RWPE2 (cell line): ENCODE measurements at regions not wholly inside any gene's neighbourhood (a gene's known extent, or its start where the extent isn't known, plus 50 kb on each side); places are given as distances from the start of the nearest gene placed in this dataset.
"Not testable (repeated sequence)": the region's sequence is repeated elsewhere in the genome, so short reads cannot be mapped to it uniquely, and the experiment has no call there.

ENCODE experiments used
- ATAC-seq: fragments of 200-7000 bp; cut with Tn5 transposase; 3 replicates; pipeline ENCODE4 v1.9.1; 2021; ENCODE audit warnings: low read depth
- DNase-seq: peaks from one replicate; pipeline ENCODE4 v3.0.0-alpha.2; 2020; ENCODE audit warnings: low spot score
- H3K27ac ChIP-seq: fragments of 450-650 bp; 2 replicates; pipeline ENCODE4 v1.5.1; 2017; ENCODE audit warnings: mild to moderate bottlenecking; ENCODE audit not compliant: poor library complexity, severe bottlenecking
- H3K27me3 ChIP-seq: fragments of 250-450 bp; sonication (Bioruptor Pico); 2 replicates; pipeline ENCODE4 v1.5.1; 2021; ENCODE audit warnings: mild to moderate bottlenecking, moderate library complexity; ENCODE audit not compliant: insufficient read depth, poor library complexity, severe bottlenecking
- H3K36me3 ChIP-seq: fragments of 250-450 bp; sonication (Bioruptor Pico); 2 replicates; pipeline ENCODE4 v1.5.1; 2020; ENCODE audit warnings: low read depth, mild to moderate bottlenecking, moderate library complexity
- H3K4me1 ChIP-seq: fragments of 250-450 bp; sonication (Bioruptor Pico); 2 replicates; pipeline ENCODE4 v1.5.1; 2021; ENCODE audit warnings: mild to moderate bottlenecking, moderate library complexity; ENCODE audit not compliant: insufficient read depth, poor library complexity, severe bottlenecking
- H3K4me3 ChIP-seq: fragments of 250-450 bp; sonication (Bioruptor Pico); 2 replicates; pipeline ENCODE4 v1.5.1; 2021; ENCODE audit warnings: mild to moderate bottlenecking, moderate library complexity; ENCODE audit not compliant: severe bottlenecking
- H3K9me3 ChIP-seq: fragments of 250-450 bp; sonication (Bioruptor Pico); 2 replicates; pipeline ENCODE4 v1.5.1; 2021; ENCODE audit warnings: mild to moderate bottlenecking, moderate library complexity; ENCODE audit not compliant: severe bottlenecking
- CTCF ChIP-seq: fragments of 450-650 bp; IDR thresholded peaks from one replicate; pipeline ENCODE4 v1.5.1; 2017; ENCODE audit warnings: mild to moderate bottlenecking, moderate library complexity; ENCODE audit not compliant: poor library complexity, severe bottlenecking

GRCh38 chr17:30716461-30717290, 107.8 kb downstream of the CRLF3 start:
- no peak for TF ChIP-seq CTCF
- Histone ChIP-seq H3K9me3 (no peaks in the 10 kb centered on the region), H3K4me3 (no peak overlapping the region), H3K27me3 (no peaks in the 10 kb centered on the region), H3K36me3 (no peaks in the 10 kb centered on the region), H3K4me1 (no peaks in the 10 kb centered on the region), H3K27ac (no peak overlapping the region)
- no peak for ATAC-seq
- DNase-seq, result peak; percentile 36

DNA sequence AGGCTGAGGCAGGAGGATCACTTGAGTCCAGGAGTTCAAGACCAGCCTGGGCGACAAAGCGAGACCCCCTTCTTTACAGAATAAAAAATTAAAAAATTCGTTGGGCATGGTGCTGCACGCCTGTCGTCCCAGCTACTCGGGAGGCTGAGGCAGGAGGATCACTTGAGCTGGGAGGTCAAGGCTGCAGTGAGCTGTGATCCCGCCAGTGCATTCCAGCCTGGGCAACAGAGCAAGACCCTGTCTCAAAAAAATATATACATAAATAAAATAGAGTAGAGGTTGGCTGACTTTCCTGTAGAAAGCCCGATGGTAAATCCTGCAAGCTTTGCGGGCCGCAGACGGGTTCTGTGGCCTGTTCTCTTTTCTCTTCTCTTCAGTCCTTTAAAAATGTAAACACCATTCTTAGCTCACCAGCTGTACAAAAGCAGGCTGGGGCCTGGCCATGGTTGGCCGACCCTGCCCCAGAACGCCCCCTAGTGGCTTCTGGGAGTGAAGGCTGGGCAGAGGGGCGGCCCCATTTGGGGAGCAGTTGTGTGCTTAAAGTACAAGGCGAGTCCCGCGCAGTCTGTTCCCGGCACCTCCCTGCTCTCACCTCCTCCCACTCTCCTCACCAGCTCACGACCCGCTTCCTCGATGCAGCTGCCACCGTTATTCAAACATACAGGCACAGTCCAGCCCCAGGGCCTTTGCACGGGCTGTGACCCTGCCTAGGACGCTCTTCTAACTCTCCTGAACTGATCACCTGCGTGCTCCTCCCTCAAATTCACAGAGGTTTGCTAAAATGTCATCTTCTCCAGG, 109.5 kb downstream of the CRLF3 start:
- H3K4me1 ChIP-seq, H3K27ac ChIP-seq, H3K27me3 ChIP-seq, DNase-seq, H3K9me3 ChIP-seq, H3K36me3 ChIP-seq, H3K4me3 ChIP-seq: not testable (repeated sequence)
- peak; percentile 60 for ATAC-seq
- TF ChIP-seq CTCF, result peak; percentile 52

GRCh38 chr17:30713805-30714204, 110.7 kb downstream of the CRLF3 start:
- not testable (repeated sequence) for H3K4me1 ChIP-seq

GRCh38 chr17:30712859-30713258, 111.6 kb downstream of the CRLF3 start:
- H3K36me3 ChIP-seq, H3K27me3 ChIP-seq, H3K4me3 ChIP-seq, DNase-seq, H3K9me3 ChIP-seq, H3K27ac ChIP-seq, H3K4me1 ChIP-seq, ATAC-seq: not testable (repeated sequence)

More at GRCh38 chr17:30713805-30714204, 110.7 kb downstream of the CRLF3 start:
- H3K27me3 ChIP-seq, H3K9me3 ChIP-seq, H3K36me3 ChIP-seq, DNase-seq, ATAC-seq, H3K27ac ChIP-seq, H3K4me3 ChIP-seq: not testable (repeated sequence)

DNA sequence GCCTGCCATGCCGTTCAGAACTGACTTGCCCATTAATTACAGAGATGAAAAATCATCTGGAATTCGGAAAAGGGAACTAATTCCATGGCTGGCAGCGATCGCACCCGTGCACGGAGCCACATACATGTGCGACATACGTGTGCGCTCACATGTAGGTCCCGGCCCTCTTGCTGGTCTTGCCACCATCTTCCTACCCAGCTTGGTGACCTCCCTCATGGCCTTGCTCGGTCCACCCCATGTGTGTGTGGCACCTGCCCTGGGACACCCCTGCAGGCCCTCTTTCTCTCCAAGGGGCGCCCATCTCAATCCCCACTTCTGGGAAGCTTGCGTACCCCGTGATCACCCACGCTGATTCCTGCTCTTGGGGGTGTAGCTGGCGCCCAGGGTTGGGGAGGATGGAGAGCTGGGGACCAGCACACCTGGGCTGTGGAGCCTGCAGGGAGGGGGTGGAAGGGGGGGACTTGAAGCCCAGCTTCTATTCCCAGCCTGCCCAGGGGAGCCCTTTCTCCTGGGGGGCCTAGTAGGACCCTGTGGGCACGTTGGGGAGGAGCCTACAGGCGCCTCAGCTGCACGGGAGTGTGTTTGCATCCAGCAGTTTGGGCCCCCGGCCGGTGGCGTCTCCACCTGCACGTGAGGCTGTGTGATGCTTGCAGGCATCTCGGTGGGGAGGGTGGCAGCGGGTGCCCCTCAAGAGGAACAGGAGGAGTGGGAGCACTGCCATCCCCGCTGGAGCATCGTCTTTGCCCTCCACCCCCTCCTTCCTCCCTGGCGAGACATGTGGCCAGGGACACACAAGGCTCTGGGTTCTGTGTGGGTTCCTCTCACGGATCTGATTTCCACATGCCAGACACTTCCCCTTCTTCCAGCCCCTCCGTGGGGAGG, 112.6 kb downstream of the CRLF3 start:
- not testable (repeated sequence) for H3K36me3 ChIP-seq, H3K4me3 ChIP-seq, H3K27ac ChIP-seq, H3K9me3 ChIP-seq, DNase-seq, H3K27me3 ChIP-seq, ATAC-seq, H3K4me1 ChIP-seq

GRCh38 chr17:30711176-30711575, 113.3 kb downstream of the CRLF3 start:
- not testable (repeated sequence) for H3K36me3 ChIP-seq, H3K4me1 ChIP-seq, ATAC-seq, H3K4me3 ChIP-seq, DNase-seq, H3K9me3 ChIP-seq, H3K27ac ChIP-seq
- peaks cover 14% of the 10 kb centered on the region for H3K27me3 ChIP-seq

DNA sequence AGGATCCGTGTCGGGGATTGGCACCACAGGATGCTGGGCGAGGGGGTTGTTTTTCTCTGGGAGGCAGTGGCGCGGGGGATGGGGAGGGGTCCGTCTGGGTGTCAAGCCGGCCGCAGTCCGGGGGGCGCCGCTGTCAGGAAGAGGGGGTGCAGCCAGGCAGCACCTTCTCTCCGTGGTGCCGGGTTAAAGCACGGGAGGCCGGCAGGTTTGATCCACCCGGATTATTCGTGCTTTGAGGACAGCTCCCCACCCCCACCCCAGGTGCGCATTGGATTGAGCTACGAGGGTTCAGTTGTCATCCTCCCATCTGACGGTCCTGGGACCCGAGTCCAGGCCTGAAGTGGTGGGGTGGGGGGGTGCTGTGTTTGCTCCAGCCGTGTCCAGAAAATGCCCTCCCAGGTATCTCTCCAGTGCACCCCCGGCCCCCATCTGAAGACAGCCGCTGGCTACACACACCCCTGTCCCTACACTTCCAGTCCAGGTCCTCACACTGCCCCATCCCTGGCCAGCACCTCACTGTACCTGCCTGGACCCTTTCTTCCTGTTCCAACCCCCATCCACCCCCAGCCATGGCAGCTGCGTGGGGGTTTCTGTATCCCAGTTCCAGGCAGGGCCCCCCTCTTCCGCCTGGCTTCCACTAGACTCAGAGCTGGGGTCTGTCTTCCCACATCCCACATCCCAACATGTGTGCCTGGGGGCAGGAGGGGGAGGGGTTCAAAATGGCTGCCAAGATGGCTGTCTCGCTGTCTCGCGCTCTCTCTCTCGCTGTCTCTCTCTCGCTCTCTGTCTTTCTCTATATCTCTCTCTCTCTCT, 114.0 kb downstream of the CRLF3 start:
- H3K9me3 ChIP-seq, DNase-seq, H3K27ac ChIP-seq, H3K36me3 ChIP-seq, ATAC-seq, H3K4me1 ChIP-seq: not testable (repeated sequence)
- Histone ChIP-seq H3K27me3 (peaks cover 21% of the 10 kb centered on the region), H3K4me3 (peak overlapping the region; percentile 43)

DNA sequence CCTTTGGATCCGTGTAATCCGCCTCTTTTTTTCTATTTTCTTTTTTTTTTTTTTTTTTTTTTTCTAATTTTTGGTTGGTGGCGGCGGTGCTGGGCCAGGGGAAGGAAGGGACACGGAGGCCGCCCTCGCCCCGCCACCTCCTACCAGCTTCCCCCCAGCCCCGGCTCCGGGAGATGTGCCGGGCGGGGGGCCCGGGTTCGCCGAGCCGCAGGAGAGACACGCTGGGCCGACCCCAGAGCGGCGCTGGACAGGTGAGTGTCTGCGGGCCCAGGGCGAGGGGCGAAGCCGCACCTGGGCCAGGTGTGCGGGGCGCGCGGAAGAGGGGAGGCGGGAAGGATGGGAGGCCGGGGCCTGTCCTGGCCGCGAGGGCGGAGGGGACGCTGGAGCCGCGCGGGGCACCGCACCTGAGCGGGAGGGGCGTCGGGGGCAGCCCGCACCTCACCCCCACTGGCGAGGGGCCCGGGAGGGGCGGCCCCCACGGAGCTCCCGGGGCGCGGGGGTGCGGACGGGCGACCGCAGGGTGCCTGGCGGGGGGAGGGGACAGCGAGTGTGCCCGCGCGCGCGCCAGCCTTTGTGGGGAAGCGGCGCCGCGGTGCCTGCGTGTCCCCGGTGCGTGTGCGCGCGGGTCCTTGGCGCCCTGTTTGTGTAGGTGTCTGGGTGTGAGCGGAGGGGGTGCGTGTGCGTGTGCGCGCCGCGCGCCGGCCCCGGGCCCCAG, 114.8 kb downstream of the CRLF3 start:
- not testable (repeated sequence) for H3K4me1 ChIP-seq, H3K9me3 ChIP-seq, H3K36me3 ChIP-seq, ATAC-seq, DNase-seq, H3K27ac ChIP-seq
- Histone ChIP-seq H3K27me3 (peaks cover 25% of the 10 kb centered on the region), H3K4me3 (peak overlapping the region; percentile 43)
